HepG2 (cell line): ENCODE measurements at regions not wholly inside any gene's neighbourhood (a gene's known extent, or its start where the extent isn't known, plus 50 kb on each side); places are given as distances from the start of the nearest gene placed in this dataset.

Source experiments
- CTCF ChIP-seq: sonication (generic); formaldehyde crosslinking; IDR thresholded peaks from 2 replicates; pipeline ENCODE4 v1.5.0; 2020; ENCODE audit warnings: mild to moderate bottlenecking, missing genetic modification reagents, moderate library complexity
- E2F5 ChIP-seq: sonication (generic); formaldehyde crosslinking; conservative IDR thresholded peaks from 2 replicates; pipeline ENCODE4 v1.4.0; 2020; ENCODE audit warnings: missing genetic modification reagents
- FOSL1 ChIP-seq: sonication (generic); formaldehyde crosslinking; IDR thresholded peaks from 2 replicates; pipeline ENCODE4 v1.9.0; 2021; ENCODE audit warnings: missing genetic modification reagents, borderline replicate concordance
- POLR2A ChIP-seq, 2 experiments: IDR thresholded peaks; 2 replicates each; pipeline ENCODE4 v1.6.1; 2011; ENCODE audit warnings: low read depth in 2 of 2, low read length in 2 of 2, mild to moderate bottlenecking in 1 of 2, moderate library complexity in 1 of 2; ENCODE audit not compliant: insufficient read depth in 1 of 2
- RAD21 ChIP-seq: fragments of 450-650 bp; formaldehyde crosslinking; IDR thresholded peaks from 2 replicates; pipeline ENCODE4 v1.5.0; 2020; ENCODE audit warnings: mild to moderate bottlenecking
- SMC3 ChIP-seq: IDR thresholded peaks from 2 replicates; pipeline ENCODE4 v1.6.1; 2011; ENCODE audit warnings: low read length, improper control_type of control experiment
- ZNF546 ChIP-seq: sonication (generic); formaldehyde crosslinking; conservative IDR thresholded peaks from 2 replicates; pipeline ENCODE4 v1.8.1; 2023; ENCODE audit warnings: mild to moderate bottlenecking, missing genetic modification reagents
- ZNF562 ChIP-seq: sonication (generic); formaldehyde crosslinking; IDR thresholded peaks from 2 replicates; pipeline ENCODE4 v1.8.0; 2022; ENCODE audit warnings: missing genetic modification reagents, borderline replicate concordance
- ZNF710 ChIP-seq: sonication (generic); formaldehyde crosslinking; IDR thresholded peaks from 2 replicates; pipeline ENCODE4 v1.5.0; 2020; ENCODE audit warnings: mild to moderate bottlenecking, missing genetic modification reagents, borderline replicate concordance

- TF ChIP-seq ZNF710, result no peak
- TF ChIP-seq POLR2A (IDR thresholded peaks at IDR 0.05; ENCODE audit: insufficient read depth in 1 of 2, low read depth in 2 of 2, low read length in 2 of 2), result no peak
- TF ChIP-seq CTCF (CRISPR knock-in tag), result no peak
- no peak for TF ChIP-seq RAD21 (CRISPR knock-in tag)
- TF ChIP-seq E2F5 (CRISPR knock-in tag), result no peak
- no peak for TF ChIP-seq ZNF562
- no peak for TF ChIP-seq FOSL1
- no peak for TF ChIP-seq ZNF546 (CRISPR knock-in tag)
- TF ChIP-seq SMC3, result no peak
These were observed 650.7 kb downstream of the C12orf50 start for GRCh38 chr12:87378526-87378925.
